A549 (cell line): ENCODE measurements at regions not wholly inside any gene's neighbourhood (a gene's known extent, or its start where the extent isn't known, plus 50 kb on each side); places are given as distances from the start of the nearest gene placed in this dataset.

Experiments used
- MAFK ChIP-seq: fragments of 450-650 bp; IDR thresholded peaks from 2 replicates; pipeline ENCODE4 v1.6.1; 2014; ENCODE audit not compliant: partially characterized antibody
- NR3C1 ChIP-seq: fragments of >200 bp; sonication (Bioruptor Twin); formaldehyde crosslinking; IDR thresholded peaks from 3 replicates; pipeline ENCODE4 v1.6.1; 2017
- REST ChIP-seq: fragments of 200-600 bp; sonication (generic); IDR thresholded peaks from 2 replicates; pipeline ENCODE4 v1.6.1; 2016; ENCODE audit warnings: antibody characterized with exemption, mild to moderate bottlenecking, moderate library complexity
- TF ChIP-seq, protein P1 (sequence below): fragments of >200 bp; sonication (Bioruptor Twin); formaldehyde crosslinking; IDR thresholded peaks from 3 replicates; pipeline ENCODE4 v1.5.1; 2016

- TF ChIP-seq, protein P1, sequence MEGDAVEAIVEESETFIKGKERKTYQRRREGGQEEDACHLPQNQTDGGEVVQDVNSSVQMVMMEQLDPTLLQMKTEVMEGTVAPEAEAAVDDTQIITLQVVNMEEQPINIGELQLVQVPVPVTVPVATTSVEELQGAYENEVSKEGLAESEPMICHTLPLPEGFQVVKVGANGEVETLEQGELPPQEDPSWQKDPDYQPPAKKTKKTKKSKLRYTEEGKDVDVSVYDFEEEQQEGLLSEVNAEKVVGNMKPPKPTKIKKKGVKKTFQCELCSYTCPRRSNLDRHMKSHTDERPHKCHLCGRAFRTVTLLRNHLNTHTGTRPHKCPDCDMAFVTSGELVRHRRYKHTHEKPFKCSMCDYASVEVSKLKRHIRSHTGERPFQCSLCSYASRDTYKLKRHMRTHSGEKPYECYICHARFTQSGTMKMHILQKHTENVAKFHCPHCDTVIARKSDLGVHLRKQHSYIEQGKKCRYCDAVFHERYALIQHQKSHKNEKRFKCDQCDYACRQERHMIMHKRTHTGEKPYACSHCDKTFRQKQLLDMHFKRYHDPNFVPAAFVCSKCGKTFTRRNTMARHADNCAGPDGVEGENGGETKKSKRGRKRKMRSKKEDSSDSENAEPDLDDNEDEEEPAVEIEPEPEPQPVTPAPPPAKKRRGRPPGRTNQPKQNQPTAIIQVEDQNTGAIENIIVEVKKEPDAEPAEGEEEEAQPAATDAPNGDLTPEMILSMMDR = no peak
- TF ChIP-seq MAFK = no peak
- TF ChIP-seq NR3C1 = no peak
- no peak for TF ChIP-seq REST
These were observed 117.4 kb upstream of the NUDT10 start for GRCh38 chrX:51215266-51215665.
